ENCODE measurements at regions not wholly inside any gene's neighbourhood (a gene's known extent, or its start where the extent isn't known, plus 50 kb on each side); places are given as distances from the start of the nearest gene placed in this dataset.

DNA sequence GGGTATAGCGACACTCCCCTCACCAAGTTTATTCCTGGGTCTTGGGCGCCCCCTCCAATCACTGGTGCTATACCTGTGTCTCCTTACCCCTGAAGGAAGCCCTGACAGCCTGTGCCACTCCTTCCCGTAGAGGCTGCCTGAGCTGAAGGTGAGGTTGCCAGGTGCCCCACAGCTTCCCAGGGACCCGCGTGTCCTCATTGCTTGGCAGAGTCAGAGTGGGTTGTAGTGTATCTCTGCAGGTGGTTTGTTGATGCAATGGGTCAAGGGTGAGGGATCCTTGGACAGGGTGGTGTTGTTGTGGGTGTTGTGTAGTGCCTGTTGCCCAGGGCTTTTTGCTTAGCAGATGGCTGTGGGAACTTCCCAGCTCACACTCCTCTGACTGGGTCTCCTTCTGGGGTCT, 438.7 kb upstream of the FSIP2 start:
- TF ChIP-seq, protein P1, sequence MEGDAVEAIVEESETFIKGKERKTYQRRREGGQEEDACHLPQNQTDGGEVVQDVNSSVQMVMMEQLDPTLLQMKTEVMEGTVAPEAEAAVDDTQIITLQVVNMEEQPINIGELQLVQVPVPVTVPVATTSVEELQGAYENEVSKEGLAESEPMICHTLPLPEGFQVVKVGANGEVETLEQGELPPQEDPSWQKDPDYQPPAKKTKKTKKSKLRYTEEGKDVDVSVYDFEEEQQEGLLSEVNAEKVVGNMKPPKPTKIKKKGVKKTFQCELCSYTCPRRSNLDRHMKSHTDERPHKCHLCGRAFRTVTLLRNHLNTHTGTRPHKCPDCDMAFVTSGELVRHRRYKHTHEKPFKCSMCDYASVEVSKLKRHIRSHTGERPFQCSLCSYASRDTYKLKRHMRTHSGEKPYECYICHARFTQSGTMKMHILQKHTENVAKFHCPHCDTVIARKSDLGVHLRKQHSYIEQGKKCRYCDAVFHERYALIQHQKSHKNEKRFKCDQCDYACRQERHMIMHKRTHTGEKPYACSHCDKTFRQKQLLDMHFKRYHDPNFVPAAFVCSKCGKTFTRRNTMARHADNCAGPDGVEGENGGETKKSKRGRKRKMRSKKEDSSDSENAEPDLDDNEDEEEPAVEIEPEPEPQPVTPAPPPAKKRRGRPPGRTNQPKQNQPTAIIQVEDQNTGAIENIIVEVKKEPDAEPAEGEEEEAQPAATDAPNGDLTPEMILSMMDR (conservative IDR thresholded peaks at IDR 0.05; ENCODE audit: low read depth, low read length) = no peak
- Histone ChIP-seq H3K4me3 (IDR thresholded peaks at IDR 0.05; ENCODE audit: insufficient read depth, low read depth, low read length) (no peak overlapping the region), H4K20me1 (ENCODE audit: insufficient read depth) (no peaks in the 10 kb centered on the region), H3K4me2 (no peak overlapping the region), H3K4me1 (ENCODE audit: low read depth, poor library complexity, severe bottlenecking) (no peaks in the 10 kb centered on the region), H3K27ac (no peak overlapping the region), H3K79me2 (ENCODE audit: insufficient read depth, low read depth) (no peaks in the 10 kb centered on the region), H3K27me3 (ENCODE audit: insufficient read depth, low read depth) (no peaks in the 10 kb centered on the region), H3K9ac (no peak overlapping the region), H3K36me3 (ENCODE audit: insufficient read depth) (no peaks in the 10 kb centered on the region), H2AFZ (ENCODE audit: low read depth) (no peak overlapping the region)

- Histone ChIP-seq H3K4me2 (no peak overlapping the region), H4K20me1 (ENCODE audit: insufficient read depth) (no peaks in the 10 kb centered on the region), H3K4me3 (IDR thresholded peaks at IDR 0.05; ENCODE audit: insufficient read depth, low read depth, low read length) (no peak overlapping the region), H3K9ac (no peak overlapping the region), H3K79me2 (ENCODE audit: insufficient read depth, low read depth) (no peaks in the 10 kb centered on the region), H3K27ac (no peak overlapping the region), H3K36me3 (ENCODE audit: insufficient read depth) (no peaks in the 10 kb centered on the region), H3K4me1 (ENCODE audit: low read depth, poor library complexity, severe bottlenecking) (no peaks in the 10 kb centered on the region), H2AFZ (ENCODE audit: low read depth) (no peak overlapping the region), H3K27me3 (ENCODE audit: insufficient read depth, low read depth) (no peaks in the 10 kb centered on the region)
- TF ChIP-seq, protein P1 (conservative IDR thresholded peaks at IDR 0.05; ENCODE audit: low read depth, low read length) = no peak
Observed at GRCh38 chr2:185306119-185306518, 432.5 kb upstream of the FSIP2 start.

- Histone ChIP-seq H3K27me3 (ENCODE audit: insufficient read depth, low read depth) (no peaks in the 10 kb centered on the region), H3K4me1 (ENCODE audit: low read depth, poor library complexity, severe bottlenecking) (no peaks in the 10 kb centered on the region), H2AFZ (ENCODE audit: low read depth) (no peak overlapping the region), H3K79me2 (ENCODE audit: insufficient read depth, low read depth) (no peaks in the 10 kb centered on the region), H4K20me1 (ENCODE audit: insufficient read depth) (no peaks in the 10 kb centered on the region), H3K4me3 (IDR thresholded peaks at IDR 0.05; ENCODE audit: insufficient read depth, low read depth, low read length) (no peak overlapping the region), H3K27ac (no peak overlapping the region), H3K4me2 (no peak overlapping the region), H3K36me3 (ENCODE audit: insufficient read depth) (no peaks in the 10 kb centered on the region), H3K9ac (no peak overlapping the region)
- TF ChIP-seq, protein P1 (conservative IDR thresholded peaks at IDR 0.05; ENCODE audit: low read depth, low read length) = no peak
Observed at GRCh38 chr2:185316383-185316782, 422.2 kb upstream of the FSIP2 start.

GRCh38 chr2:185318271-185318724, 420.3 kb upstream of the FSIP2 start:
- no peak overlapping the region for H2AFZ ChIP-seq (ENCODE audit: low read depth)
- TF ChIP-seq, protein P1 (conservative IDR thresholded peaks at IDR 0.05; ENCODE audit: low read depth, low read length) = no peak
- no peaks in the 10 kb centered on the region for H3K4me1 ChIP-seq (ENCODE audit: low read depth, poor library complexity, severe bottlenecking)
- no peak overlapping the region for H3K4me2 ChIP-seq
- H3K36me3 ChIP-seq (ENCODE audit: insufficient read depth) = no peaks in the 10 kb centered on the region
- H3K79me2 ChIP-seq (ENCODE audit: insufficient read depth, low read depth) = no peaks in the 10 kb centered on the region
- H3K4me3 ChIP-seq (IDR thresholded peaks at IDR 0.05; ENCODE audit: insufficient read depth, low read depth, low read length) = no peak overlapping the region
- H4K20me1 ChIP-seq (ENCODE audit: insufficient read depth) = no peaks in the 10 kb centered on the region
- H3K27me3 ChIP-seq (ENCODE audit: insufficient read depth, low read depth) = no peaks in the 10 kb centered on the region
- H3K9ac ChIP-seq = no peak overlapping the region
- H3K27ac ChIP-seq = no peak overlapping the region

All from KMS-11 (cell line).